SKM-1 (cell line): ENCODE measurements at regions not wholly inside any gene's neighbourhood (a gene's known extent, or its start where the extent isn't known, plus 50 kb on each side); places are given as distances from the start of the nearest gene placed in this dataset.
"Not testable (repeated sequence)": the region's sequence is repeated elsewhere in the genome, so short reads cannot be mapped to it uniquely, and the experiment has no call there.

Experiments
- DNase-seq: peaks from one replicate; lab custom pipeline; 2025; ENCODE audit not compliant: unreplicated experiment; lab: John Stamatoyannopoulos, UW

GRCh38 chr4:189721016-189721993 lies 219.4 kb upstream of the FRG1 start:
- DNase-seq = not testable (repeated sequence)

DNA sequence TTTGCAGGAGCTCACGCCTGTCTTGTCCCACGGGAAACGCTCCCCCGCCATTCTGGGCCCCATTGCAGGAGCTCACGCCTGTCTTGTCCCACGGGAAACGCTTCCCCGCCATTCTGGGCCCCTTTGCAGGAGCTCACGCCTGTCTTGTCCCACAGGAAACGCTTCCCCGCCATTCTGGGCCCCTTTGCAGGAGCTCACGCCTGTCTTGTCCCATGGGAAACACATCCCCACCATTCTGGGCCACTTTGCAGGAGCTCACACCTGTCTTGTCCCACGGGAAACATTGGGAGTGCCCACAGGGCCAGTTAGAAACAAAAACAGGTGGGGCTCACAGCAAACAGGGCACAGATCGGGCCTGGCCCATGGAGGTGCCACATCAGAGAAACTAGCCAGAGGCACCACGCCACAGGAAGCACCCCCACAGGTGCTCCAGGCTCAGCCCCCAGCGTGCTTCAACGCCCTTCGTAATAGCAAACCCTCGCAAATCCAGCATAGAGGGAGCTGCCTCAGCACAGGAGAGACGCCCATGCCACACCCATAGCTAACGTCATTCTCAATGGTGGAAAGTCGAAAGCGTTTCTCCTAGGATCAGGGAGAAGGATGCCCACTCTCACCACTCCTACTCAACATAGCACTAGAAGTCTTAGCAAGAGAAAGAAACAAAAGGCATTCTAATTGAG lies 218.2 kb upstream of the FRG1 start:
- DNase-seq = not testable (repeated sequence)

DNA sequence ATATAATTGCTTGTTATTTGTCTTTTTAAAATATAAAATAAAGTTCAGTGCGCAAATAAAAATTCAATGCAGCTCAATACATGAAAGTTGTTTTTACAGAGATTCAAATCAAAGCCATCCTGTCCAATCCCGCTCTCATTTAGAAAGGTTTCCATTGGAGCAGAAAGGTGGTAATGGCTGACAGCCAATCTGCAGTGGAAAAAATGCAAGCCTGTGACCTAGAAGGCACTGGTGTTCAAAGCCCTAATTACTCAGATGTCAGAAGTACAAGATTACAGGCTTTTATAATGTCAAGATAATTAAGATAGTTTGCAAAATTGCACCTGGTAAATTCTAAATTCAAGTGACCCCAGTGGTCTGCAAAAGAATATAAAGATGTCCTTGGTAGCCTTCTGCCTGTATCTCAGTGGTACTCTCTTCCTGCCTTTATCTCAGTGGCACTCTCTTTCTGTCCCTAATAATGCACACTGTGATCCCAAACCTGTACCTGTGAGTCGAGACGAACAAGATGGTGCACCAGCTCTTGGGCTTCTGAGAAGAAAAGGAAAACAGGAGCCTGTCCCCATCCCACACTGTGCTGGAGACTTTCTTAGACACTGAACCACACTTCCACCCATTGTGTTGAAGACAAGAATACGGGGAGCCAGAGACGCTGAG lies 212.6 kb upstream of the FRG1 start:
- DNase-seq = not testable (repeated sequence)

- DNase-seq = not testable (repeated sequence)
These were observed 208.7 kb upstream of the FRG1 start for GRCh38 chr4:189731989-189732388.

GRCh38 chr4:189733507-189733906 lies 207.2 kb upstream of the FRG1 start:
- not testable (repeated sequence) for DNase-seq

DNA sequence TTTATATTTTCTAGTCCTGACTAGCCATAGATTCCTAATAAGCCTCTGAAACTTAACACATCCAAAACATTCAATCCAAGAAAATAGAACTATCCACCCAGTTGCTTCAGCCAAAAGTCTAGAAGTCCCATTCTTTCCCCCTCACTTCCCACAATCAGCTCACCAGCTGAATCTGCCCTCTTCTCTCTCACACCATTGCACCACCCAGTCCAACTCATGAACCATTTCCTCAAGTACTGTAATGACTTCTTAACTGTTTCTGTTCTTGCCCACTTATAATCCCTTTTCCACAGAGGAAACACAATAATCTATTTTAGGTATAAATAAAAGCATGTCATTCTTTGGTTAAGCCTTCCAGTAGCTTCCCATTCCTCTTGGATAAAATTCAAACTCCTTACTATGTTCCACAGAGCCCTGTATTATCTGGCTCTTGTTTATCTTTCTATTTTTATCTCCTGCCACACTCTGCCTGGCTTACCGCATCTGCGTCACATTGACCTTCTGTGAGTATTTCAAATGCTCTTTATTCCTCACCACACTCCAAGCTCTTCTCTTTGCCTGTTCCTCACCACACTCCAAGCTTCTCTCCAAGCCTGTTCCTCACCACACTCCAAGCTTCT lies 205.9 kb upstream of the FRG1 start:
- not testable (repeated sequence) for DNase-seq

GRCh38 chr4:189736656-189737055 lies 204.0 kb upstream of the FRG1 start:
- DNase-seq = not testable (repeated sequence)

GRCh38 chr4:189740118-189740517 lies 200.6 kb upstream of the FRG1 start:
- not testable (repeated sequence) for DNase-seq

DNA sequence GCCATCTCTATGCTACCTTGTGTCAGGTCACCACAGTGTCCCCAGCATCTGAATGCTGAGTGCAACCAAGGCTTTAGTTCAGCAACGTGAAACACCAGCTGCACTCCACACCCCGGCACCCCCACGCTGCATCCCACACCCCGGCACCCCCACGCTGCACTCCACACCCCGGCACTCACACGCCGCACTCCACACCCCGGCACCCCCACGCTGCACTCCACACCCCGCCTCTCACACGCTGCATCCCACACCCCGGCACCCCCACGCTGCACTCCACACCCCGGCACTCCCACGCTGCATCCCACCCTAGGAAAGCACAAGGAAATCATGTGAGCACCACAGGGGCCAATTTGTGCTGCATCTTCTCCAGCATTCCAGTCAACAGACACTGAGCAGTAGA lies 199.8 kb upstream of the FRG1 start:
- no peak for DNase-seq

DNA sequence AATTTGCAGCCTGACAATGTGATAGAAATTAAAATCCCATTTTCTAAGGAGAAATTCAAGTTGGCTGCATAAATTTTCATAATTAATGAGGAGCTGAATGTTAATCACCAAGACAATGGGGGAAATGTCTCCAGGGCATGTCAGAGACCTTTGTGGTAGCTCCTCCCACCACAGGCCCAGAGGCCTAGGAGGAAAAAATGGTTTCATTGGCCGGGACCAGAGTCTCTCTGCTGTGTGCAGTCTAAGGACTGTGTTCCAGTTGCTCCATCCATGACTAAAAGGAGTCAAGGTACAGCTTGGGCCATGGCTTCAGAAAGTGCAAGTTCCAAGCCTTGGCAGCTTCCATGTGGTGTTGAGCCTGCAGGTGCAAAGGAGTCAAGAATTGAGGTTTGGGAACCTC lies 187.6 kb upstream of the FRG1 start:
- not testable (repeated sequence) for DNase-seq

DNA sequence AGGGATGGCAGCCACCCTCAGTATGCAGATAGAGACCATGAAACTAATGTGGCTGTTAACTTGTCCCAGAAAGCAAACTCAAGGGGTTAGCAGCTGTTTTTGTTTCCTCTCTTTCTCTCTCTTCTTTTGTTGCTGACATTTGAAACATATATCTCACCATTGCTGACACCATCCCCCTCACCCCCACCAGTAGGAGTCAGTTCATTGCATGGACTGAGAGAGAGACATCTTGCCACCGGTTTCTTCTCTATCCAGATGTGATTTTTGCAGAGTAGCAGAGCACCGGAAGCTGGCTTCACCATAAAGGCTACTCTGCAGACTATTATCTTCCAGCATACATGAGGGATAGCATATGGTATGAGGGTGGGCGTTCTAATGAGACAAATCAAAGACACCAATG lies 177.1 kb upstream of the FRG1 start:
- DNase-seq = no peak

GRCh38 chr4:189765301-189765700 lies 175.4 kb upstream of the FRG1 start:
- DNase-seq = no peak

DNA sequence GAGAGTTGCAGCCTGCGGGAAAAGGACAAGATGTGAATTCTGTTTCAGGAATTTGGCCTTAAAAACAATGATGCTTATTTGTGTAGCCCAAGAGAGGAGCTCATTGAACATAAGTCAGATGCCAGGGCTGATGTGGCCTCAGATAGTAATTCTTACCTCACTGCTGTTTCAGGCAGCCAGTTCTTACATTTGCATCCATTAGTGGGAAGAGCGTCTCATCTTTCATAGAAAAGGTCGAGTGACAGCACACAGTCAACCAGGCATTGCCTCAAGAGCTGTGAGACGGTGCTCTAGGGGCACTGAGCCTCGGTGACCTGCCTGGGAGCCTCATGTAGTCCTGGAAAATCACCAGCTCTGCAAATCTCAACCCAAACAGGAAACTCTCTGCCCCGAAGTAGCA lies 174.9 kb upstream of the FRG1 start:
- DNase-seq = no peak

- DNase-seq = no peak
These were observed 172.7 kb upstream of the FRG1 start for GRCh38 chr4:189767941-189768340.

- DNase-seq = no peak
These were observed 171.5 kb upstream of the FRG1 start for GRCh38 chr4:189769131-189769530.

DNA sequence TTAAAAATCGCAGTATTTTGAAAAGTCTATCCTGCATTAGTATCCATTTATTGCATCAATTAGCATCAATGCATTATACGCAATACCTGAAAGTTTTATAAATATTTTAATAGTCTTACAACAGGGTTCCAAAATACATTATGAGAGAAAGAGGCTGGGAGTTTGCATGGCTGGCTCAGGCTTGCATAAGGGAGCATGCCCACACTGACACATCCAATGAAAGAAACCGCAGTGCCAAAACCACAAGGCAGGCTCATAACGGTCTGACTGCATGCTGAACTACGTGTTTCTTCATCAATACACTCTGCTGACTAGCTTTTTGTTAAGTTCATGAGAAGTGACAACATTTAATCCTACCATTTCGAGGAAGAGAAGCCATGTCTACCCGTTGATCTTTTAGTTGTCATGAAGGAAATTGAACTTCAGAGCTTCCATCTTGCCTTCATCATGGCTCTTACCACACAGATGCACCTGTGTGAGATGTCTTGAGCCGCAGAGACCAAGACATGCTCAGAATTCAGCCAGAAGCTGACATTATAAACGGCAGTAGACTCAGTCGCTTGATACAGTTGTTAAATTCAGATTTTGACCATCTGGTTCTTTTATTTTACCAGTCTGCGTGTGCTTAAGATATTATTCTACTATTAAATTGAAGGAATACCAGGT lies 168.8 kb upstream of the FRG1 start:
- peak; percentile 19 for DNase-seq

DNA sequence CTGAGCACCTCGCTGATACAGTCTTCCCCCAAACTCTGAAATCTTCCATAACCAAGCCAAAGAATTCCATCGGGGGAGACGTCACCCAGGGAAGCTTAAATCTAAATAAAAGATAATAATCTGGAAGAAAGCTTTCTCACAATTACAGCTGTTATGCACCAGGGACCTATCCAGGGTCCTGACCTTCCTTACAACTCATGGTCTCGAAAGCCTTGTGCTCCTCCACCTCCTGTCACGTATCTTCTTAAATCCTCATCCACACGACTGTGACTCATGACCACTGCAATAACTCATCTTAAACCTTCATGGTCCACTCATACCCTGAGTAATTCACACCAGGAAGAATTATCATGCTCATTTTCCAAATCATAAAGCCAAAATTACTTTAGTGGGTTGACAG lies 166.8 kb upstream of the FRG1 start:
- DNase-seq = no peak

DNA sequence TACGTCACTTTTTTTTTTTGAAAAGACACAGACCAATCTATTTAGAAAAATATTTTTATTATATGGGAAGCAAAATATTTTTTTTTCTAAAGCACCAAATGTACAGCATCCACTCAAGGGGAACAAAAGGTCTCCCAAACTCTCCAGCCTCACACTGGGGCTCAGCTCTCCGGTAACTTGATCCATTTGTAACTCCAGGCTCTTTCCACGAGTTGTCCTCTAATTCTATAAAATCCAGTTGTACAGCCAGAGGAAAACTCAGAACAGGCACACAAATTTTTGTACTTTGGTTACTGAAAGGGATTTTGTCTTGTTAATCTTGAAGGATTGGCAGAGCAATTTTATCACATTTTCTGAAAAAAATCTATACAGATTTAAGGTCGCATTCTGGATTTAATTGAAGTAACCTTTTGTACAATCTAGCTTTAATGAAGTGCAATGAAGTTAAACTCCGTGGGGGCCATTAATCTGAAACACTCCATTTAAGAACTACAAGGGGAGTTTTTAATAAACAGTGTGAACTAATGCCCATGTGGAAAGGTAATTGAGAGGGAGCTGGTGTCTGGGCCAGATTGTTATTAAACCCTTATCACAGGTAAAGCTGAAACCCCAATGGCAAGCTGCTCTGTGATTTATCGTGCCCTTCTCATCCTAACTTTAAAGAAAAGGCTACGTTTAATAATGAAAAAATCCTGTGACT lies 161.2 kb upstream of the FRG1 start:
- no peak for DNase-seq

- no peak for DNase-seq
These were observed 160.3 kb upstream of the FRG1 start for GRCh38 chr4:189780391-189780790.

GRCh38 chr4:189784651-189785050 lies 156.0 kb upstream of the FRG1 start:
- no peak for DNase-seq
